HG03521 (cell line): ENCODE measurements at regions not wholly inside any gene's neighbourhood (a gene's known extent, or its start where the extent isn't known, plus 50 kb on each side); places are given as distances from the start of the nearest gene placed in this dataset.
"Not testable (repeated sequence)": the region's sequence is repeated elsewhere in the genome, so short reads cannot be mapped to it uniquely, and the experiment has no call there.

Experiments
- ATAC-seq: cut with Tn5 transposase; IDR thresholded peaks from one replicate; pipeline ENCODE4 v1.9.1; 2021; ENCODE audit warnings: mild to moderate bottlenecking, moderate library complexity; ENCODE audit not compliant: unreplicated experiment

DNA sequence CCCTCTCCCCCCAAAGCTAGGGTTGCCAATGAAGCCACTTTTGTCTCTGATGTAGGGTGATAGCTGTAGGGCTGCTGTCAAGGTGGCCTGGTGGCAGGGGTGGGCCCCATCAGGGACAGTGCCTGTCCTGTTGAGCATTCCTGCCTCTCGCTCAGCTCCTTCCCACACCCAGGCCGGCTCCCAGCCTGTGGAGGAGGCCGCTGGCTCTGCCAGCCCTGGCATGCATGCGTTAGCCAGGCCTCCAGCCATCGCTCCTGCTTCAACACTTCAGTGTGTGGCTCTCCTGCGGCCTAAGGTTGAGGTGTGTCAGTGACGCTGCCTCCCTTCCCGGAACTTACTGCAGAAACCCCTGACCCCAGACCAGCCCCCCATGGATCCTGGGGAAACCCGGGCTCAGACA lies 194.5 kb downstream of the TBC1D2B start:
- ATAC-seq, result not testable (repeated sequence)

DNA sequence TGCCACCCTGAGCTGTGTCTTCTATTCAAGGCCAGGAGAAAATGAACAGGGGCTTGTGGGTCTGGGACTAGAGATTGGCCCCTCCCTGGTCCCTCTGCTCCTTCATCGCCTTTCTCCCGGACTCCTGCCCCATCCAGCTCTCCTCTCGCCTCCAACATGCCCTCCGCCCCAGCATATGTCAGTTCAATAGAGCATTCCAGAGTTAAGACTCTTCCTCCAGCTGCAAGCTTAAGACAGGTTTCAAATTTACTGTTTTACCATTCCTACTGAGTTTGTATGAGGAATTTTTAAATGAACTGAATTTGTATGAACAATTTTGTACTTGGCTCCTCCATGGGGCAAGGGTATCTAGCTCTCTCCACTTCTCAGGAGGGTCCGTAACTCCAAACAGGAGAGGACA lies 195.6 kb downstream of the TBC1D2B start:
- no peak for ATAC-seq

DNA sequence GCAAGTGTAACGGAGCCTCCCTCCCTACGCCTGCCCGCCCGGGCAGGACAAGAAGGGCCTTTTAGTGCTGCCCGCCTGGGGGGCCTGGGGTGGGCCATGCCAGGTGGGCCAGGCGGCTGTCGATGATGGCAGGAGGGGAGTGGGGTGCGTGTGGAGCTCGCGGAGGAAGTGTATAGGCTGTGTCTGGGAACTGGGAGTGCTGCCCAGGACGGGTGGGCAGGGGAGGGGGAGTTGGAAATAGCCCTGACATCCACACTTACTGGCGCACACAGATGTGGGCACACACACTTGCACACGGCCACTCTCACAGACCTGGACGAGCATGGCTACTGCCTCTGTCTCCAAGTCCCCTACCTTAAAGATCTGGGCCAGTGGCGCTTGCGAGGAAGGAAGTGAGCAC lies 196.0 kb downstream of the TBC1D2B start:
- ATAC-seq, result not testable (repeated sequence)

DNA sequence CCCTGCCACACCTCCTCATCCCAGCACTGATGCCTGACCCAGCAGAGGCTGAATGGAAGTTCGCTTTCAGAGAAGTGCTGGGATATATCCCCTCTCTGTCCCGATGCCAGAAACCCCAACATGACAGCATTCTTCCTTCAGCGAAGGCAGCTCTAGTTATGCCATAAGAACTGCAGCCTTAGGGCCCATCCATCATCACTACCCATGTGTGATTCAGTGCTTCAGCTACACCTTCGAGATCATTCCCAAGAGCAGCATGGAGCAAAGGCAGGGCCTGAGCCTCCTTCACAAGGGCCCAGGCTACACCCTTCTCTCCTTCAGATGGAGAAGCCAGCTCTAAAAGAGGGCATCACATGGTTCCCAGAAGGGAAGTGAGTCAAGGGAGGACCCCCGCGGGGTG lies 198.0 kb downstream of the TBC1D2B start:
- not testable (repeated sequence) for ATAC-seq

DNA sequence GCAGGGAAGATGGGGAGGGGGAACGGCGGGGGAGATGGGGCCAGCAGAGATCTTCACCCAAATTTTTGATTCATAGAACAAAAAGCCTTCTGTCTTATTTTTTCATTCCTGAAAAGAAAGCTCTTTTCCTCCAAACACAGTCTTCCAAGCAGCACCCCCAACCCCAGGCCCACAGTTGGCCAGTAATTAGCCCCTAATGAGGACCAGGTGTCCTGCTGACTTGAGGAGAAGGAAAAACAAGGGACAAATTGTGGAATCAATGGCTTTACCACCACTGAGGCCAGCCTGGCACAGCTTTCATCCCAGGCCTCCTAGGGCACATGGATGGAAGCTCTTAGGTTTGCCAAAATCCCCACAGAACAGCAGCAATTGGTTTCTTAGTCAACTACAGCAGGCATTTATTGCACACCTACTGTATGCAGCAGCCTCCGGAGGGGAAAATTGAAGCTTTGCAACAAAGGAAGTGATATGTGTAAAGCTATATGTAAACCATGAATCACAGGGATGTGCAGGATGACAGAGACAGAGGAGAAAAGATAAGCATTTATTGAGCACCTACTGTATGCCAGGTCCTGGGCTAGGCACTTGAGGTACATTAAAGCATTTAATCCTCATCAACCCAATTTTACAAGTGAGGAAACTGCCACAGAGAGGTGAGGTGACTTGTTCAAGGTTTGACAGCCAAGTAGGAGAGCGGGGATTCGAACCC lies 199.5 kb downstream of the TBC1D2B start:
- no peak for ATAC-seq

GRCh38 chr15:77876107-77876820 lies 201.2 kb downstream of the TBC1D2B start:
- not testable (repeated sequence) for ATAC-seq

DNA sequence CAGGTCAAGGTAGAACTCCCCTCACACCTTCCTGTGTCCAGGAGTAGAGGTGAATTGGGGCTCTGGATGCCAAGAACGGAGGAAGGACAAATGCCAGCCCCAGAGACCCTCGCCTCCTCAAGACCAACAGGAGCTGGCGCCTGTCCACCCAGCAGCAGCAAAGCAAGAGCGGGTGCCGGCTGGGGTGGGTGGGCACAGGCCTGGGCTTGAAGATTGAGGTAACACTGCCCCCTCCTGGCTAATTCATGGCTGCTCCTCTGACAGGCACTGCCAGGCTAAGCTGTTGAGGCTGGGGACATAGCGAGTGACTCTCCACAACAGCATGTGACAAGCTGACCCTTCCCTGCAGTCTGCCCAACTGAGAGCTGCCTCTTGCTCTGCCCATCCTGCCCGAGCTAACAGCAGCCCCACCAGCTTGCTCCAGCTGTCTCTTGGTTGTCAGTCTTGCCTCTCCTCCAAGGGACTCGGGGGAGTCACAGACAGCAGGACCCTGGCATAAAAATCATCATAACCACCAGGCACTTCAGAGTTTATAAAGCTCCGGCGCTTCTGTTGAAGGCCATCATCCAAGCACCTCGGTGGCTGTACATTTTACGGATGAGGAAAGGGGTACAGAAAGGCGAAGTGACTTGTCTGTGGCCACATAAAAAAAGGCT lies 202.3 kb downstream of the TBC1D2B start:
- not testable (repeated sequence) for ATAC-seq

- no peak for ATAC-seq
Observed at GRCh38 chr15:77874063-77874462, 203.4 kb downstream of the TBC1D2B start.

DNA sequence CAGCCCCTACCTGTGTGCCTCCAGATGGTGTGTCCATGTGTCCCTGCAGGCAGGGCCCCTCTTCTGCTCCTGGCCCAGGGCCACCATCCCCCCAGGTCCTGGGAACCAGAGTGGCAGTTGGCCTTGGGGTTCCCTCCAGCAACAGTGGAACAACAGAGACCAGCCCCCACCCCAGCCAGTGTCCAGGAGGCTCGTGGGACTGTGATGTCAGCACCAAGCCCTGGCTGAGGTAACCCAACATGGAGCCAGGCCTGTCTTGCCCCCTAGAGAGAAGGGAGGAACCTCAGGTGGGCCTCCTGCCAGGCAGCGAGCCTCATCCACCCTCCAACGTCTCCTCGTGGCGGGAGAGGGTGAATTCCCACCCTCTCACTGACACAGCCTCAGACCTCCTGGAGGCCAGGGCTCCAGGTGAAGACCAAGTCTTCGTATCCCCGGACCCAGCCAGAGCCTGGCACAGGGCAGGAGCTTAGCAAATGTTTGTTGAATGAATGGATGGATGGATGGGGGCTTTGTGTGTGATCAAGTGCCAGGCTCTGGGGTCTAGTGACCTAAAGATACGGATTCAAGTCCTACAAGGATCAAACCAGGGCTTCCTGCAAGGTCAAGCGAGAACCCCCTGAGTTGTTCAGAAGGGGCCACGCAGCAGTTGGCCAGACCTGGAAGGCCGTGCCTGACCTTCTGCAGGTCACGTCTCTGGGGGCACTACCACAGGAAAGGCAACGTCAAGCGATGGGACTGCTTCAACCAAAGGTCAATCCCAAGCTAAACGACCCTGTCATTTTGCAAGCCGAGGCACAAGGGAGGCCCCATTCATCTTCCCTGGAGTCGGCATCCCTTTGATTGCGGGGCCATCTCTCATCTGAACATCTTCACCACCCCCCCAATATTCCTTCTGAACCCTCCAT lies 204.7 kb downstream of the TBC1D2B start:
- not testable (repeated sequence) for ATAC-seq

GRCh38 chr15:77871852-77872371 lies 205.6 kb downstream of the TBC1D2B start:
- no peak for ATAC-seq

- ATAC-seq, result no peak
Observed at GRCh38 chr15:77870195-77871065, 207.1 kb downstream of the TBC1D2B start.

- ATAC-seq, result no peak
Observed at GRCh38 chr15:77869021-77869895, 208.3 kb downstream of the TBC1D2B start.

DNA sequence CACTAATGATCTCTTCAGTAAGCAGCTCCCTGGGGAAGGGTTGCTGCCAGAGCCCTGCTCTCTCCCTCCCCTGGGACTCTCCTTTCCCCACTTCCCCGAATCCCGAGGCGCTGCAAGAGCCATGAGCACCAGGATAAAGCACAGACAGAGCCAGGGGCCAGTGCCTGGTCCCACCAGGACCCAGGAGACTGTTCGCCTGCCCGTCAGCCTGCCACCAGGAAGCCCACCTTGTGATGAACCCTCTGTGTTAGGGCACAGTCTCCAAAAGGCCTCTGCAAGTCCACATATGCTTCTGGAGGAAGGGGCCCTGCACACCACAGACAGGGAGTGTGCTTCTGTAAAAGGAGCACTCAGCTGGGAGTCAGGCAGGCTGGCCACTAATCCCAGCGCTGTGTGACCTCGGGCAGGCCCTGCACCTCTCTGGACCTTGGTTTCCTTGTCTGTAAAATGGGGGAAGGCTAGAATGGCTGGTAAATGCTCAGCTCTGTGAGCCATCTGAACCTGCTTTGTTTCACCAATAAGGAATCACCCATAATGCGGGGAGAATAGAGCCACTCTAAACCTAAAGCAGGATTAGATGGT lies 209.4 kb downstream of the TBC1D2B start:
- not testable (repeated sequence) for ATAC-seq

GRCh38 chr15:77867266-77868047 lies 210.1 kb downstream of the TBC1D2B start:
- no peak for ATAC-seq

DNA sequence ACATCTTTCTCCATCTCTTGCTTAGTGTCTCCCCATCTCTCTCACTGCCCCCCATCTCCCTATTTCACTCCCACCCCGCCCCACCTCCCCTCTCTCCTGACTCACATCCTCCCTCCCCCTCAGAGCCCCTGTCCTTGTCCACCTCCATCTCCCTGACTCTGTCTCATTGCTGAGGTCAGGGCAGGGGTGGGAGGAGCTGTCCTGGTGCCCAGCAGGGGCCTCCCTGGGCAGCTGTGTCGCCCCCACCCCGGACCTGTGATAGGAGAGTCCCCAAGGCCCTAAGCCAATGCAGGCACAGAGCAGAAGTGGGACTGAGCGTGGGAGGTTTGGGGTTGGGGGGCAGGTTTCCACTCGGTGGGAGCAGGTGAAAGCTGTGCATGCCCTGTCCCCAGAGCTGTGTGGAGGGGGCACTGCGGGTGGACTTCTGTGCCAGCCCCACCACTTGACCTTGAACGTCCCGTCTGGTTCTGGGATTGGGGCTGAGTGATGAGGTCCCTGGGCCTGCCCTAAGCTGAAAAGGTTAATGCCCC lies 210.8 kb downstream of the TBC1D2B start:
- no peak for ATAC-seq

DNA sequence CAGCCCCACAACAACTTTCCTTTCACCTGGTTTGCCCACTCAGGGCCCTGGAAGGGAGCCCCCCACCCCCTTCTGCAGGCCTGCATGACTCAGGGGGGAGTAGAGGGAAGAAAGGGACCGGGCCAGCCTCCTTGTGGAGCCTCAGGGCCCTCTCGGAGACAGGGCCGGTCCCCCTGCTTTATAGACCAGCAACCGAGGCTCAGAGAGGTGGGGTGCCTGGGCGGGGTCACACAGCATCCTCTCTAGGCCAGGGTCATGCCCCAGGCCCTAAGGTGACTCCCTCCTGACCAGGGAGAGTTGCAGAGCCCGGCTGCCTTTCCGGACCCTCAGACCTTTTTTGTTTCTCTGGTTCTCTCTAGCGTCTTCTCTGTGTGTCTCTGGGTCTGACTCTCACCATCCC lies 211.3 kb downstream of the TBC1D2B start:
- ATAC-seq, result no peak

- ATAC-seq, result no peak
Observed at GRCh38 chr15:77865701-77866100, 211.8 kb downstream of the TBC1D2B start.
